ENCODE measurements at regions not wholly inside any gene's neighbourhood (a gene's known extent, or its start where the extent isn't known, plus 50 kb on each side); places are given as distances from the start of the nearest gene placed in this dataset.

DNA sequence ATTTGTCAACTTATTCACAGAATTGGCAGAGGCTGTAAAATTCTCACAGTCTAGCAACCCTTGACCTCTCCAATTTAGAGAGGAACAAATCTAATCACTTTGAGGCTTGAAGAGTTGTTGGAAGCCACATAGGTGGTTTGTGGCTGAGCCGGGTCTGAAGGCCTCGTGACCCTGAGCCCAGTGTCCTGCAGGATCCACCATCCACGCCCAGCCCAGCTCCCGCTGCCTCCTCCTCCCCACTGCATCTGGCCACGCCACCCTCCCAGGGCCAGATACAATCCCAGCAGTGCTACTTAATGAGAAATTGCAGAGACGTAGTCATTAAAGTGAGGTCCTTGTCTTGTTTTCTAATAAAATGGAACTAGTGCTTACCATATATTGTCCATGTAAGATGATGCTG lies 81.4 kb upstream of the SHH start:
- POLR2A ChIA-PET = no interaction called here
- intact Hi-C loops (cut with micrococcal nuclease; ENCODE audit: unreplicated experiment) (no loop called here), in situ Hi-C loops (cut with HindIII; ENCODE audit: low pct_unique_long_range_greater_than_20kb, low sequenced_read_pairs) (no loop called here)
- Histone ChIP-seq H3K4me1 (ENCODE audit: control insufficient read depth, insufficient read depth, low read length) (peaks cover 10% of the 10 kb centered on the region), H3K36me3 (ENCODE audit: control insufficient read depth, insufficient read depth, low read length) (no peaks in the 10 kb centered on the region), H3K9me3 (ENCODE audit: control insufficient read depth, insufficient read depth, low read depth, low read length) (no peaks in the 10 kb centered on the region), H3K4me3 (ENCODE audit: low read depth in 2 of 2, low read length in 2 of 2) (no peak overlapping the region), H3K27ac (ENCODE audit: low read length) (no peak overlapping the region), H3K27me3 (ENCODE audit: control insufficient read depth, insufficient read depth, low read length) (no peaks in the 10 kb centered on the region)
- no peak for DNase-seq (ENCODE audit: low read depth, low spot score)
- CTCF ChIA-PET = no interaction called here
- ATAC-seq = no peak
- no TSS peak for BruUV-seq (replicated peaks)
- TF ChIP-seq, protein P1, sequence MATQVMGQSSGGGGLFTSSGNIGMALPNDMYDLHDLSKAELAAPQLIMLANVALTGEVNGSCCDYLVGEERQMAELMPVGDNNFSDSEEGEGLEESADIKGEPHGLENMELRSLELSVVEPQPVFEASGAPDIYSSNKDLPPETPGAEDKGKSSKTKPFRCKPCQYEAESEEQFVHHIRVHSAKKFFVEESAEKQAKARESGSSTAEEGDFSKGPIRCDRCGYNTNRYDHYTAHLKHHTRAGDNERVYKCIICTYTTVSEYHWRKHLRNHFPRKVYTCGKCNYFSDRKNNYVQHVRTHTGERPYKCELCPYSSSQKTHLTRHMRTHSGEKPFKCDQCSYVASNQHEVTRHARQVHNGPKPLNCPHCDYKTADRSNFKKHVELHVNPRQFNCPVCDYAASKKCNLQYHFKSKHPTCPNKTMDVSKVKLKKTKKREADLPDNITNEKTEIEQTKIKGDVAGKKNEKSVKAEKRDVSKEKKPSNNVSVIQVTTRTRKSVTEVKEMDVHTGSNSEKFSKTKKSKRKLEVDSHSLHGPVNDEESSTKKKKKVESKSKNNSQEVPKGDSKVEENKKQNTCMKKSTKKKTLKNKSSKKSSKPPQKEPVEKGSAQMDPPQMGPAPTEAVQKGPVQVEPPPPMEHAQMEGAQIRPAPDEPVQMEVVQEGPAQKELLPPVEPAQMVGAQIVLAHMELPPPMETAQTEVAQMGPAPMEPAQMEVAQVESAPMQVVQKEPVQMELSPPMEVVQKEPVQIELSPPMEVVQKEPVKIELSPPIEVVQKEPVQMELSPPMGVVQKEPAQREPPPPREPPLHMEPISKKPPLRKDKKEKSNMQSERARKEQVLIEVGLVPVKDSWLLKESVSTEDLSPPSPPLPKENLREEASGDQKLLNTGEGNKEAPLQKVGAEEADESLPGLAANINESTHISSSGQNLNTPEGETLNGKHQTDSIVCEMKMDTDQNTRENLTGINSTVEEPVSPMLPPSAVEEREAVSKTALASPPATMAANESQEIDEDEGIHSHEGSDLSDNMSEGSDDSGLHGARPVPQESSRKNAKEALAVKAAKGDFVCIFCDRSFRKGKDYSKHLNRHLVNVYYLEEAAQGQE (IDR thresholded peaks at IDR 0.05; ENCODE audit: insufficient read depth in 1 of 2, low read depth in 2 of 2, low read length in 1 of 2) = no peak
- no peak for TF ChIP-seq POLR2AphosphoS5 (IDR thresholded peaks at IDR 0.05; ENCODE audit: low read depth, low read length)
- TF ChIP-seq, protein P2, sequence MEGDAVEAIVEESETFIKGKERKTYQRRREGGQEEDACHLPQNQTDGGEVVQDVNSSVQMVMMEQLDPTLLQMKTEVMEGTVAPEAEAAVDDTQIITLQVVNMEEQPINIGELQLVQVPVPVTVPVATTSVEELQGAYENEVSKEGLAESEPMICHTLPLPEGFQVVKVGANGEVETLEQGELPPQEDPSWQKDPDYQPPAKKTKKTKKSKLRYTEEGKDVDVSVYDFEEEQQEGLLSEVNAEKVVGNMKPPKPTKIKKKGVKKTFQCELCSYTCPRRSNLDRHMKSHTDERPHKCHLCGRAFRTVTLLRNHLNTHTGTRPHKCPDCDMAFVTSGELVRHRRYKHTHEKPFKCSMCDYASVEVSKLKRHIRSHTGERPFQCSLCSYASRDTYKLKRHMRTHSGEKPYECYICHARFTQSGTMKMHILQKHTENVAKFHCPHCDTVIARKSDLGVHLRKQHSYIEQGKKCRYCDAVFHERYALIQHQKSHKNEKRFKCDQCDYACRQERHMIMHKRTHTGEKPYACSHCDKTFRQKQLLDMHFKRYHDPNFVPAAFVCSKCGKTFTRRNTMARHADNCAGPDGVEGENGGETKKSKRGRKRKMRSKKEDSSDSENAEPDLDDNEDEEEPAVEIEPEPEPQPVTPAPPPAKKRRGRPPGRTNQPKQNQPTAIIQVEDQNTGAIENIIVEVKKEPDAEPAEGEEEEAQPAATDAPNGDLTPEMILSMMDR (IDR thresholded peaks at IDR 0.05) = no peak
- TF ChIP-seq SIN3A (IDR thresholded peaks at IDR 0.05; ENCODE audit: borderline replicate concordance, insufficient read depth, low read depth, low read length) = no peak
- no peak for TF ChIP-seq TCF7L2 (IDR thresholded peaks at IDR 0.05; ENCODE audit: low read depth, low read length)

DNA sequence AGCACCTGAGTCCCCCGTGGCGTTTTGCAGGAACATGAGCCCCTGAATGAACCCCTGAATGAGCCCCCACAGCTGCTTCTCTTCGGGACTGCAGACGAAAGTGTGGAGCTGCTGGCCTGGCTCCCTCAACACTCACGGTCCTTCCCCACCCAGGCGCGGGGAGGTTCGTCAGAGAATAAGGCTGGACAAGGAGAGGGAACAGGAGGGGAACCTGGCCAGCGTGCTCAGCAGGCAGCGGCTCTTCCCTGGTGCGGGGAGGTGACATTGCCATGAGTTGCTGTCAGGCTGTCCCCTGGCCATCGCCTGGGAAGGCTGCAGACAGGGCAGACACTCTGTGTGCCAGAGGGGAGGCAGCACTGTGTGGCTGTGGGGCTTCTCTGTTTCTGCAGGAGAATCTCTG lies 80.9 kb upstream of the SHH start:
- TF ChIP-seq, protein P2 (IDR thresholded peaks at IDR 0.05) = no peak
- TF ChIP-seq TCF7L2 (IDR thresholded peaks at IDR 0.05; ENCODE audit: low read depth, low read length) = no peak
- no peak for TF ChIP-seq POLR2AphosphoS5 (IDR thresholded peaks at IDR 0.05; ENCODE audit: low read depth, low read length)
- TF ChIP-seq SIN3A (IDR thresholded peaks at IDR 0.05; ENCODE audit: borderline replicate concordance, insufficient read depth, low read depth, low read length) = no peak
- TF ChIP-seq, protein P1 (IDR thresholded peaks at IDR 0.05; ENCODE audit: insufficient read depth in 1 of 2, low read depth in 2 of 2, low read length in 1 of 2) = no peak
- DNase-seq (ENCODE audit: low read depth, low spot score) (no peak), ATAC-seq (no peak)
- Histone ChIP-seq H3K4me1 (ENCODE audit: control insufficient read depth, insufficient read depth, low read length) (peaks cover 10% of the 10 kb centered on the region), H3K27ac (ENCODE audit: low read length) (no peak overlapping the region), H3K36me3 (ENCODE audit: control insufficient read depth, insufficient read depth, low read length) (no peaks in the 10 kb centered on the region), H3K27me3 (ENCODE audit: control insufficient read depth, insufficient read depth, low read length) (no peaks in the 10 kb centered on the region), H3K9me3 (ENCODE audit: control insufficient read depth, insufficient read depth, low read depth, low read length) (no peaks in the 10 kb centered on the region), H3K4me3 (ENCODE audit: low read depth in 2 of 2, low read length in 2 of 2) (no peak overlapping the region)
- in situ Hi-C loops (cut with HindIII; ENCODE audit: low pct_unique_long_range_greater_than_20kb, low sequenced_read_pairs) = no loop called here
- intact Hi-C loops (cut with micrococcal nuclease; ENCODE audit: unreplicated experiment) = no loop called here
- CTCF ChIA-PET = no interaction called here
- POLR2A ChIA-PET = no interaction called here
- no TSS peak for BruUV-seq (replicated peaks)

Measured in Panc1 (cell line).